Epithelial cell of esophagus (primary cell): ENCODE measurements at regions not wholly inside any gene's neighbourhood (a gene's known extent, or its start where the extent isn't known, plus 50 kb on each side); places are given as distances from the start of the nearest gene placed in this dataset.
A peak's percentile ranks its signal among the peaks of the same experiment; 100 is the strongest.

Experiments
- DNase-seq: peaks from one replicate; pipeline ENCODE4 v3.0.0; 2010; ENCODE audit warnings: low read depth
- H3K4me3 ChIP-seq: 2 replicates; pipeline ENCODE4 v1.5.1; 2011; ENCODE audit warnings: mild to moderate bottlenecking, low read length, control low read depth
- CTCF ChIP-seq: IDR thresholded peaks from 2 replicates; pipeline ENCODE4 v1.5.1; 2011; ENCODE audit warnings: low read depth, mild to moderate bottlenecking, low read length, control low read depth, inconsistent platforms; ENCODE audit not compliant: insufficient read depth; ENCODE audit errors: missing control alignments

DNA sequence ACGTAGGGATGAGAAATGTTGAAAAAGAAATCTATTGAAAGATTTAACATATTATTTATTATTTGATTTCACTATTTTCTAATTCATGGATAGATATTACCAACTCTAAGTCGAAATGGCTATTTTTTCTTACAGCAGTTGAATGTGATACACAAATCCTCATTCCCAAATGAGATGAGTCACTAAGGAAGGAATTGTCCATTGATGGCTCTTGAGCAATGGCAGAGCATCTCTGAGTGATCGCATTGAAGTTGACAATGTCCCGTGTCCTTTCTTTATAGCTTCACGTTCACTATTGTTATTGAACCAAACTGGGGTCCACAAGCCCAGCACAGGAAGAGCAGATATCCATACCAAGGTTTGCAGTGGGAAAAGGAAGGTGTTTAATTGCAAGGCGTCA lies 648.3 kb upstream of the SPRY2 start:
- H3K4me3 ChIP-seq, result no peak overlapping the region
- TF ChIP-seq CTCF, result no peak
- DNase-seq, result no peak

GRCh38 chr13:80988391-80989151 lies 647.6 kb upstream of the SPRY2 start:
- DNase-seq, result no peak
- H3K4me3 ChIP-seq, result no peak overlapping the region
- TF ChIP-seq CTCF, result no peak

- no peak overlapping the region for H3K4me3 ChIP-seq
- peak; percentile 80 for DNase-seq
- TF ChIP-seq CTCF, result peak; percentile 96
Measured at GRCh38 chr13:80979035-80979641, 638.2 kb upstream of the SPRY2 start.

- DNase-seq, result peak; percentile 58
- no peak for TF ChIP-seq CTCF
- H3K4me3 ChIP-seq, result no peak overlapping the region
Measured at GRCh38 chr13:80977168-80977567, 636.2 kb upstream of the SPRY2 start.

GRCh38 chr13:80975903-80976302 lies 635.0 kb upstream of the SPRY2 start:
- TF ChIP-seq CTCF, result no peak
- H3K4me3 ChIP-seq, result no peak overlapping the region
- DNase-seq, result no peak

GRCh38 chr13:80973721-80974120 lies 632.8 kb upstream of the SPRY2 start:
- no peak for TF ChIP-seq CTCF
- DNase-seq, result peak; percentile 52
- no peak overlapping the region for H3K4me3 ChIP-seq
